ENCODE measurements at regions not wholly inside any gene's neighbourhood (a gene's known extent, or its start where the extent isn't known, plus 50 kb on each side); places are given as distances from the start of the nearest gene placed in this dataset.

DNA sequence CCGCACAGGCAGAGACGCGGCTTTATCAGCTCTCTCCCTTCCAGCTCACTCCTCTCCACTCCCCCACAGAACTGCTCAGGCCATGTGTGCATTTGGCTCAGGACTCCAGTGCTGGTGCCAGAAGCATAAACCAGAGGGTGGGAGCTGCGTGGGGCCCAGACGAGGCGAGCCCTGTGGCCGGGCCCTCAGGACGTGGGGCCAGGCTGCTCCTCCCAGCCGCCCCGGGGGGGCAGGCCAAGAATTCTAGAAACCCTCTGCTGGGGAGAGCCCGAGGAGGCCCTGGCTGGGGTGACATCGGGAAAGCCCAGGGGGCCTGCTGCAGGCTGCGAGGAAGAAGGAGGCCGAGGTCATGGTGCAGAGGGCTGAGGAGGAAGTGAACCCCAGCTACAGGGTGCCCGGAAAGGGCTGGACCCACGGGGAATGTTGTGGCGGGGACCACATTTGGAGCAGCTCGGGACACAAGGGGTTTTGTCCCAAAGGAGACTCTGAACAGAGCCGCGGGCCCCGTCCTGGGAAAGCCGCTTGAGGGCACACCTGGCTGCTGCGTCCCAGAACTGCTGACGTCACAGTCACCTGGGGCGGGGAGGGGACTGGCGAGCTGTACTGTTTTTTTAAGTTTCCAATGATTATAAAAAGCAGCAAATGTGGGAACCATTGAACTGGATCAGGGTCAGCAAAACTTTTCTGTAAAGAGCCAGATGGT lies 107.1 kb downstream of the BANF2 start:
- 32 to 42% (median 40%) methylated on average over 22 to 26 of the region's 26 CpGs for whole genome bisulfite sequencing, 5 donors
- peaks cover 20 to 55% (median 36%) of the 10 kb centered on the region in 4 donors for H3K4me1 ChIP-seq
- no peaks in the 10 kb centered on the region for H3K36me3 ChIP-seq
- TF ChIP-seq POLR2AphosphoS5 (IDR thresholded peaks at IDR 0.05): peak; percentile 3 to 41 (median 9)
- TF ChIP-seq, protein P1, sequence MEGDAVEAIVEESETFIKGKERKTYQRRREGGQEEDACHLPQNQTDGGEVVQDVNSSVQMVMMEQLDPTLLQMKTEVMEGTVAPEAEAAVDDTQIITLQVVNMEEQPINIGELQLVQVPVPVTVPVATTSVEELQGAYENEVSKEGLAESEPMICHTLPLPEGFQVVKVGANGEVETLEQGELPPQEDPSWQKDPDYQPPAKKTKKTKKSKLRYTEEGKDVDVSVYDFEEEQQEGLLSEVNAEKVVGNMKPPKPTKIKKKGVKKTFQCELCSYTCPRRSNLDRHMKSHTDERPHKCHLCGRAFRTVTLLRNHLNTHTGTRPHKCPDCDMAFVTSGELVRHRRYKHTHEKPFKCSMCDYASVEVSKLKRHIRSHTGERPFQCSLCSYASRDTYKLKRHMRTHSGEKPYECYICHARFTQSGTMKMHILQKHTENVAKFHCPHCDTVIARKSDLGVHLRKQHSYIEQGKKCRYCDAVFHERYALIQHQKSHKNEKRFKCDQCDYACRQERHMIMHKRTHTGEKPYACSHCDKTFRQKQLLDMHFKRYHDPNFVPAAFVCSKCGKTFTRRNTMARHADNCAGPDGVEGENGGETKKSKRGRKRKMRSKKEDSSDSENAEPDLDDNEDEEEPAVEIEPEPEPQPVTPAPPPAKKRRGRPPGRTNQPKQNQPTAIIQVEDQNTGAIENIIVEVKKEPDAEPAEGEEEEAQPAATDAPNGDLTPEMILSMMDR (IDR thresholded peaks at IDR 0.05): no peak
- DNase-seq: peak; percentile 49 to 94
- peak overlapping the region; percentile 63 to 83 (median 76) for H3K27ac ChIP-seq
- intact Hi-C loops (cut with DNase I; ENCODE audit: low total_unique reads): no loop called here
- no peaks in the 10 kb centered on the region for H3K9me3 ChIP-seq
- H3K4me3 ChIP-seq: peak overlapping the region in 1 of 4 donors; percentile 6
- H3K27me3 ChIP-seq: no peaks in the 10 kb centered on the region

DNA sequence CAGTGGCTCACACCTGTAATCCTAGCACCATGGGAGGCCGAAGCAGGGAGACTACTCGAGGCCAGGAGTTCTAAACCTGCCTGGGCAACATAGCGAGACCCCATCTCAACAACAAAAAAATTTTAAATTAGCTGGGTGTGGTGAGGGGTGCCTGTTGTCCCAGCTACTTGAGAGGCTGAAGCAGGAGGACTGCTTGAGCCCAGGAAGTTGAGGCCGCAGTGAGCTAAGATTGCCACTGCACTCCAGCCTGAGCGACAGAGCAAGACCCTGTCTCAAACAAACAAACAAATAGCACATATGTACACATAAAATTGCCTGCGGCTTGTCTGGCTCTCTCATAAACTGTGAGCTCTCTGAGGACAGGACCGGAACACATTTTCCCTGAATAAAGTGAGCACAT lies 106.3 kb downstream of the BANF2 start:
- no peak overlapping the region for H3K4me3 ChIP-seq
- H3K4me1 ChIP-seq: peaks cover 20 to 50% (median 36%) of the 10 kb centered on the region in 4 donors
- no peaks in the 10 kb centered on the region for H3K27me3 ChIP-seq
- 70 to 89% (median 88%) methylated on average over 7 of the region's 7 CpGs for WGBS, 5 donors
- H3K27ac ChIP-seq: peak overlapping the region; percentile 55 to 83 (median 76)
- no peak for DNase-seq
- no peaks in the 10 kb centered on the region for H3K9me3 ChIP-seq
- no peaks in the 10 kb centered on the region for H3K36me3 ChIP-seq
- intact Hi-C loops (cut with DNase I; ENCODE audit: low total_unique reads): no loop called here
- no peak for TF ChIP-seq EP300 (IDR thresholded peaks at IDR 0.05)
- no peak for TF ChIP-seq POLR2AphosphoS5 (IDR thresholded peaks at IDR 0.05)
- TF ChIP-seq, protein P1 (IDR thresholded peaks at IDR 0.05): no peak
- no peak for TF ChIP-seq POLR2A (IDR thresholded peaks at IDR 0.05)

DNA sequence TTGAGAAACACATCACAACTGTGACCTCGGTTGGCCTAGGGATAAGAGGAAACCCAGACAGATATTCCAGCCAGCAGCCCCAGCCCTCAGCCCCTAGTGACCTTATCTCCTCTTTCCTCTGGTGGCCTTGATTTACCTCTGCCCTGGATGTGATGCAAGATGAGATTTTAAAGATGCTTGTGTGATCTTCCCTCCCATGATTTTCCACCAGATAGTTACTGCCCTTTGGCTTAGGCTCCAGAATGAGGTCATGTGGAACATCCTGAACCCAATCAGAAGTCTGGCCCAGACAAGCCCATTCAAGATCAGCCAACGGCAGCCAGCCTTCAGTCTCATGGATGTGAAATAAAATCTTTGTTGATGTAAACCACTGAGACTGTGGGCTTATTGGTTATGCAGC lies 104.0 kb downstream of the BANF2 start:
- no peak for TF ChIP-seq POLR2A (IDR thresholded peaks at IDR 0.05)
- TF ChIP-seq, protein P1 (IDR thresholded peaks at IDR 0.05): no peak
- no peak for TF ChIP-seq POLR2AphosphoS5 (IDR thresholded peaks at IDR 0.05)
- TF ChIP-seq EP300 (IDR thresholded peaks at IDR 0.05): no peak
- 76 to 89% (median 84%) methylated on average over 2 of the region's 2 CpGs for WGBS, 5 donors
- Histone ChIP-seq H3K4me1 (peaks cover 13 to 27% (median 19%) of the 10 kb centered on the region in 4 donors), H3K4me3 (no peak overlapping the region), H3K27ac (peak overlapping the region in 1 of 5 donors; percentile 6), H3K9me3 (no peaks in the 10 kb centered on the region), H3K27me3 (no peaks in the 10 kb centered on the region), H3K36me3 (no peaks in the 10 kb centered on the region)
- intact Hi-C loops (cut with DNase I; ENCODE audit: low total_unique reads): no loop called here
- DNase-seq: no peak

DNA sequence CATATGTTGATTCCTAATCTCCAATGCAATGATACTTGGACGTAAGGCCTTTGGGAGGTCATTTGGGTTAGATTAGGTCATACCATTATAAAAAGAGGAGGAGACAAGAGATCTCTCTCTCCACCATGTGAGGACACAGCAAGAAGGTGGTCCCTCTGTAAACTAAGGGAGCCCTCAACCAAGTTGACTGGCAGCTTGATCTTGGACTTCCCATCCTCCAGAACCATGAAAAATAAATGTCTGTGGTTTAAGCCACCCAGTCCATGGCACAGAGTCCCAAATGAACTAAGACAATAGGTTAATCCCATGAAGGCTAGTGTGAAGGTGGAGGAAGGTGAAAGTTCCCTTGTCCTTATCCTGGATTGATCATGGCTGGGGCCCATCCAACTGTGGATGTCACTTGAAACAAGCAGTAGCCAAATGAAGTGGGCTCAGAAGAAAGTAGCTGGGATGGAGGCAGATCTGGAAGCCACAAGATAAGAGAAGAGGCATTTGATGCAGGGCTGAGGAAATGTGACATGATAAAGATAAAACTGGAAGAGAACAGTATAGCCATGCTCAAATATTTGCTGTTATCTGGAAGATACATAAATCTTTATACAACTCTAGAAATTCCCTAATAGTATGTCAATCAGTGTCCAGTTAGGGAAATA lies 99.9 kb downstream of the BANF2 start:
- Histone ChIP-seq H3K36me3 (no peaks in the 10 kb centered on the region), H3K4me3 (no peak overlapping the region), H3K4me1 (peaks cover 7 to 28% (median 18%) of the 10 kb centered on the region in 4 donors), H3K27ac (no peak overlapping the region), H3K27me3 (no peaks in the 10 kb centered on the region), H3K9me3 (no peaks in the 10 kb centered on the region)
- no peak for DNase-seq
- WGBS, 5 donors: 44 to 97% (median 94%) methylated on average over 1 of the region's 1 CpG
- intact Hi-C loops (cut with DNase I; ENCODE audit: low total_unique reads): loop anchor here (10.0 kb wide), 1 partner anchor 95 kb away; no protein-coding TSS in a partner anchor
- no peak for TF ChIP-seq EP300 (IDR thresholded peaks at IDR 0.05)
- TF ChIP-seq, protein P1 (IDR thresholded peaks at IDR 0.05): no peak
- TF ChIP-seq POLR2A (IDR thresholded peaks at IDR 0.05): no peak
- no peak for TF ChIP-seq POLR2AphosphoS5 (IDR thresholded peaks at IDR 0.05)

Data from stomach (tissue), 8 donors.